Prostate gland (tissue), 2 donors: ENCODE measurements at regions not wholly inside any gene's neighbourhood (a gene's known extent, or its start where the extent isn't known, plus 50 kb on each side); places are given as distances from the start of the nearest gene placed in this dataset.

Experiments
- CTCF ChIP-seq, 4 experiments: fragments of 200-600 bp in 2 of 4; fragments of 450-650 bp in 2 of 4; sonication (generic) in 2 of 4; IDR thresholded peaks; 1 replicate in 3 of 4; 2 replicates in 1 of 4; pipeline ENCODE4 v1.5.1; 2016 to 2019; ENCODE audit warnings: antibody characterized with exemption in 4 of 4, mild to moderate bottlenecking in 2 of 4, moderate library complexity in 2 of 4
- POLR2A ChIP-seq: fragments of 450-650 bp; IDR thresholded peaks from one replicate; pipeline ENCODE4 v1.6.1; 2016; ENCODE audit warnings: antibody characterized with exemption, mild to moderate bottlenecking

- no peak for TF ChIP-seq POLR2A
- no peak for TF ChIP-seq CTCF (IDR thresholded peaks at IDR 0.05)
Observed at GRCh38 chr12:89787763-89788162, 79.1 kb upstream of the ATP2B1 start.
